ENCODE measurements at regions not wholly inside any gene's neighbourhood (a gene's known extent, or its start where the extent isn't known, plus 50 kb on each side); places are given as distances from the start of the nearest gene placed in this dataset.

DNA sequence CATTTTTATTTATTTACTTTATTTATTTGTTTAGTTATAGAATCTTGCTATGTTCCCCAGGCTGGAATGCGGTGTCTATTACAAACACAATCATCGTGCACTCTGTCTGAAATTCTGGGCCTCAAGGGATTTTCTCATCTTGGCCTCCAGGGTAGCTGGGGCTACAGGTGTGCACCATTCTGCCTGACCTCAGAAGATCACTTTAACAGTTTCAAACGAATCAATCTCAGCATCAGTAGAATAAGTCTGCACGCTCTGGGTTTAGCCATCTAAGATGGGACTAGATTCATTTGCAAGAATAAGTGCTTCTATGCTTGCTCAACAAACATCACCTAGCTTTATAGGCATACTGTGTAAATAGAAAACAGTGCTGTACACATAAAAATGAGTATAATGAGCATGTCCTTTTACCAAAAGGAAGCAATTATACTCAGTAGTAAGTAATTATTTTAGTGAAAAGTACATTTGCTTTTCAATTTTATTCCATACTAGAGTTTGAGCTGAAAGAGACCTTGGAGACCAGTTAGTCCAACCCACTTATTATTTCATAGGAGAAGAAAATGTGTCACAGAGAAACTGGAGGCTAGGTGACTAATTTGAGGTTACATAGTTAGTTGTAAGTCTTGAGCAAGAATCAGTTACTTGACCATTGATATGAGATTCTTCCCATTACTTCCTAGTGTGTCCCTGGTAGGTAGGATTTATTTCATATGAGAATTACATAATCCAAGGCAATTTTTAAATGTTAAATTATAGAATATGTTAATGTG lies 456.5 kb upstream of the LMO3 start:
- no peak for TF ChIP-seq POLR2A (IDR thresholded peaks at IDR 0.05; ENCODE audit: low read depth, low read length)
- TF ChIP-seq POLR2AphosphoS5 (IDR thresholded peaks at IDR 0.05; ENCODE audit: low read depth, low read length) = no peak
